Endothelial cell of umbilical vein (primary cell): ENCODE measurements at regions not wholly inside any gene's neighbourhood (a gene's known extent, or its start where the extent isn't known, plus 50 kb on each side); places are given as distances from the start of the nearest gene placed in this dataset.

Source experiments
- BruUV-seq: library from RNA; stranded (reverse); fragments of 400-500 nt; replicated peaks from 2 replicates; lab custom pipeline; 2021; lab: Mats Ljungman, UMichigan
- CTCF ChIA-PET: fragments of 300-600, 350-600 bp; sonication (Branson Sonifier 250); formaldehyde crosslinking; loops from one replicate; lab custom pipeline; 2021; ENCODE audit warnings: antibody characterized with exemption, inconsistent platforms; lab: Charles Lee
- POLR2A ChIA-PET: fragments of 300-600, 350-600 bp; sonication (Branson Sonifier 250); formaldehyde crosslinking; loops from one replicate; lab custom pipeline; 2021; ENCODE audit warnings: antibody characterized with exemption, inconsistent platforms; lab: Charles Lee
- DNase-seq: peaks from one replicate; pipeline ENCODE4 v3.0.0-alpha.2; 2011; ENCODE audit warnings: low read depth, low spot score
- FAIRE-seq: peaks from 2 replicates; lab custom pipeline; 2011; peaks lifted over from hg19 to GRCh38; lab: Jason Lieb, UNC
- H2AFZ ChIP-seq: 2 replicates; pipeline ENCODE4 v1.6.0; 2012; ENCODE audit warnings: low read depth, low read length, control low read depth, inconsistent platforms
- H3K27ac ChIP-seq: 2 replicates; pipeline ENCODE4 v1.5.1; 2011; ENCODE audit warnings: low read depth, mild to moderate bottlenecking, control low read depth, low read length, moderate library complexity; ENCODE audit not compliant: insufficient read depth
- H3K27me3 ChIP-seq, 2 experiments: 2 replicates each; pipeline versions ENCODE4 v1.6.0 to v1.6.1; 2011; ENCODE audit warnings: low read length in 2 of 2, mixed read lengths in 1 of 2; ENCODE audit not compliant: control insufficient read depth in 2 of 2, insufficient read depth in 2 of 2
- H3K36me3 ChIP-seq, 2 experiments: 2 replicates in 1 of 2; 3 replicates in 1 of 2; pipeline ENCODE4 v1.5.1; 2011; ENCODE audit warnings: low read length in 2 of 2, mild to moderate bottlenecking in 1 of 2, moderate library complexity in 1 of 2; ENCODE audit not compliant: control insufficient read depth in 2 of 2, insufficient read depth in 2 of 2; ENCODE audit errors: extremely low read depth in 1 of 2
- H3K4me1 ChIP-seq: 3 replicates; pipeline ENCODE4 v1.5.1; 2011; ENCODE audit warnings: mild to moderate bottlenecking, low read length; ENCODE audit not compliant: control insufficient read depth, insufficient read depth; ENCODE audit errors: extremely low read depth
- H3K4me2 ChIP-seq: 2 replicates; pipeline ENCODE4 v1.6.1; 2011; ENCODE audit warnings: low read length, control low read depth, mixed read lengths; ENCODE audit not compliant: insufficient read depth
- H3K4me3 ChIP-seq, 3 experiments: fragments of 200-600 bp in 1 of 3; sonication (generic), shearing (Covaris generic) in 1 of 3; replicated peaks in 1 of 3; 2 replicates each; pipeline ENCODE4 v1.5.1; 2011 to 2016; ENCODE audit warnings: control low read depth in 3 of 3, low read length in 3 of 3, mild to moderate bottlenecking in 2 of 3, inconsistent platforms in 1 of 3, low read depth in 1 of 3, moderate library complexity in 1 of 3; ENCODE audit not compliant: insufficient read depth in 1 of 3
- H3K79me2 ChIP-seq: 2 replicates; pipeline ENCODE4 v1.6.0; 2012; ENCODE audit warnings: low read length, inconsistent platforms; ENCODE audit not compliant: control insufficient read depth, insufficient read depth
- H3K9ac ChIP-seq: replicated peaks from 2 replicates; pipeline ENCODE3; 2011; ENCODE audit warnings: low read length, control low read depth; ENCODE audit not compliant: insufficient read depth; ENCODE audit errors: extremely low read depth
- H3K9me1 ChIP-seq: replicated peaks from 3 replicates; pipeline ENCODE4 v1.6.0; 2011; ENCODE audit warnings: mild to moderate bottlenecking, low read length; ENCODE audit not compliant: control insufficient read depth, insufficient read depth; ENCODE audit errors: extremely low read depth
- H3K9me3 ChIP-seq: replicated peaks from 2 replicates; pipeline ENCODE4 v1.5.1; 2012; ENCODE audit warnings: low read length, inconsistent platforms; ENCODE audit not compliant: control insufficient read depth, insufficient read depth
- H4K20me1 ChIP-seq: replicated peaks from 2 replicates; pipeline ENCODE3; 2011; ENCODE audit warnings: mild to moderate bottlenecking, low read length; ENCODE audit not compliant: control insufficient read depth, insufficient read depth; ENCODE audit errors: extremely low read depth
- EZH2 ChIP-seq: IDR thresholded peaks from 2 replicates; pipeline ENCODE4 v1.6.1; 2012; ENCODE audit warnings: borderline replicate concordance, low read depth, mild to moderate bottlenecking, moderate library complexity, low read length, inconsistent platforms; ENCODE audit not compliant: severe bottlenecking
- FOS ChIP-seq: IDR thresholded peaks from 2 replicates; pipeline ENCODE4 v1.6.1; 2011; ENCODE audit warnings: mild to moderate bottlenecking, low read length, moderate library complexity, borderline replicate concordance; ENCODE audit not compliant: insufficient read depth
- GATA2 ChIP-seq: IDR thresholded peaks from 2 replicates; pipeline ENCODE4 v1.7.0; 2011; ENCODE audit warnings: low read depth, mild to moderate bottlenecking, moderate library complexity, mixed read lengths, low read length; ENCODE audit not compliant: insufficient read length, insufficient read depth
- JUN ChIP-seq: IDR thresholded peaks from 2 replicates; pipeline ENCODE4 v1.6.1; 2011; ENCODE audit warnings: borderline replicate concordance, low read depth; ENCODE audit not compliant: insufficient read length, insufficient read depth
- MAX ChIP-seq: IDR thresholded peaks from 2 replicates; pipeline ENCODE4 v1.6.1; 2011; ENCODE audit not compliant: insufficient read depth, insufficient read length
- MYC ChIP-seq: IDR thresholded peaks from one replicate; pipeline ENCODE4 v1.6.1; 2011; ENCODE audit warnings: mild to moderate bottlenecking, low read depth, low read length
- POLR2A ChIP-seq: IDR thresholded peaks from 2 replicates; pipeline ENCODE4 v1.6.1; 2012; ENCODE audit warnings: low read depth, mild to moderate bottlenecking, control low read depth, low read length
- POLR2AphosphoS5 ChIP-seq: IDR thresholded peaks from 2 replicates; pipeline ENCODE4 v1.6.1; 2012; ENCODE audit warnings: low read depth, mild to moderate bottlenecking, control low read depth, low read length, moderate library complexity; ENCODE audit not compliant: insufficient read depth
- dilution Hi-C: fragments of 300-500 bp; cut with MboI; formaldehyde crosslinking; loops from one replicate; pipeline ENCODE4 v1.15.0; 2019; ENCODE audit warnings: low sequenced_read_pairs; ENCODE audit not compliant: extremely low pct_ligation_motif_present
- intact Hi-C: fragments of 100-400 bp; cut with micrococcal nuclease; formaldehyde crosslinking; loops from one replicate; pipeline ENCODE4 v1.10.0; 2022
- TF ChIP-seq, protein P1 (sequence below), 2 donors: IDR thresholded peaks; 1 replicate in 1 of 2; 2 replicates in 1 of 2; pipeline ENCODE4 v1.5.1; 2011; ENCODE audit warnings: low read length in 2 of 2, mild to moderate bottlenecking in 2 of 2, moderate library complexity in 2 of 2, control low read depth in 1 of 2, inconsistent platforms in 1 of 2, low read depth in 1 of 2; ENCODE audit not compliant: insufficient read depth in 1 of 2; ENCODE audit errors: extremely low read depth in 1 of 2

DNA sequence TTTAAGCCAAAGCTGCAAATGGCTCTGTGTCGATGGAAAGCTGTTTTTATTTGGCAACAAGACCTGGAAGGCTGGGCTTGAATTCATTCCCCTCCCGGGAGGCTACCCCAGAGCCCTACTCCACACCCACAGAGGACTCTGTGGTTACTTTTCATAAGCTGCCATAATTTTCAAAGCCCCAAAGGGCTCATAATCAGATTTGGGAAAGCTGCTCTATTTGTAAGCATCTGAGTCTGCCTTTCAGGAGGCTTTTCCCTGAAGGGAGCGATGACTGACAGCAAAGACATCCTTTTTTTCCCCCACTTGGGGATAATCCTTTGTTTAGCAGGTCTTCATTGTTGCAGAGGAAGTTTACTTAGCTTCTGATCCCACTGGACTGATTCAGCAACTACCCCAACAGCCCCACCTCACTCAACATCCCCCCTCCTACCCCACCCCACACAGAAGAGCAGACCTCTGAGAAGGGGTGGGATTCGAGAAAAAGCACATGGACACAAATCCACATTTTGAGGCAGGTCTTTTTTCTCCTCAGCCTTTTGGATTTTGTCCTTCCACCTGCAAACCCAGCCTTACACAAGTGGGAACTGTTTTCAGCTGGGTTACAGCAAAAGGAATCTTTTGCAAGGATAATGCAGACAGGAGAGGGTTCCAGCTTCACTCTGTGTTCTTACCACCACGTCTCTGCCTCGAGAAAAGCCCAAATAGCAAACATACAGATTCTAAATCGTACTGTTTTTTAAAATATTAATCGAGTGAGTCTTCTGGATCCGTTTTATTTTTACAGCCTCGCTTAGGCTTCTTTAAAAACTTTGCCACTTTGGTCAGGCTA, 244.4 kb upstream of the TUT7 start:
- POLR2A ChIA-PET = no interaction called here

More for the DNA sequence above, 244.4 kb upstream of the TUT7 start:
- no TSS peak for BruUV-seq
- no peak overlapping the region for H3K4me2 ChIP-seq
- H3K9me3 ChIP-seq = no peaks in the 10 kb centered on the region
- FAIRE-seq (no peak), DNase-seq (no peak)
- H3K36me3 ChIP-seq = no peaks in the 10 kb centered on the region
- H3K27me3 ChIP-seq = no peaks in the 10 kb centered on the region
- dilution Hi-C loops (no loop called here), intact Hi-C loops (no loop called here)
- H4K20me1 ChIP-seq = no peaks in the 10 kb centered on the region
- no peaks in the 10 kb centered on the region for H3K4me1 ChIP-seq
- no peak overlapping the region for H2AFZ ChIP-seq
- CTCF ChIA-PET = no interaction called here
- H3K79me2 ChIP-seq = no peaks in the 10 kb centered on the region
- no peak overlapping the region for H3K4me3 ChIP-seq
- H3K27ac ChIP-seq = no peak overlapping the region
- H3K9me1 ChIP-seq = no peaks in the 10 kb centered on the region
- no peak overlapping the region for H3K9ac ChIP-seq
- TF ChIP-seq POLR2AphosphoS5 (no peak), JUN (no peak), MAX (no peak), GATA2 (no peak), MYC (no peak), EZH2 (no peak), FOS (no peak), POLR2A (no peak)
- TF ChIP-seq, protein P1, sequence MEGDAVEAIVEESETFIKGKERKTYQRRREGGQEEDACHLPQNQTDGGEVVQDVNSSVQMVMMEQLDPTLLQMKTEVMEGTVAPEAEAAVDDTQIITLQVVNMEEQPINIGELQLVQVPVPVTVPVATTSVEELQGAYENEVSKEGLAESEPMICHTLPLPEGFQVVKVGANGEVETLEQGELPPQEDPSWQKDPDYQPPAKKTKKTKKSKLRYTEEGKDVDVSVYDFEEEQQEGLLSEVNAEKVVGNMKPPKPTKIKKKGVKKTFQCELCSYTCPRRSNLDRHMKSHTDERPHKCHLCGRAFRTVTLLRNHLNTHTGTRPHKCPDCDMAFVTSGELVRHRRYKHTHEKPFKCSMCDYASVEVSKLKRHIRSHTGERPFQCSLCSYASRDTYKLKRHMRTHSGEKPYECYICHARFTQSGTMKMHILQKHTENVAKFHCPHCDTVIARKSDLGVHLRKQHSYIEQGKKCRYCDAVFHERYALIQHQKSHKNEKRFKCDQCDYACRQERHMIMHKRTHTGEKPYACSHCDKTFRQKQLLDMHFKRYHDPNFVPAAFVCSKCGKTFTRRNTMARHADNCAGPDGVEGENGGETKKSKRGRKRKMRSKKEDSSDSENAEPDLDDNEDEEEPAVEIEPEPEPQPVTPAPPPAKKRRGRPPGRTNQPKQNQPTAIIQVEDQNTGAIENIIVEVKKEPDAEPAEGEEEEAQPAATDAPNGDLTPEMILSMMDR (IDR thresholded peaks at IDR 0.05; ENCODE audit: extremely low read depth in 1 of 2, insufficient read depth in 1 of 2, low read depth in 1 of 2, low read length in 2 of 2) = no peak
